Heart left ventricle (tissue), 16 donors: ENCODE measurements at regions not wholly inside any gene's neighbourhood (a gene's known extent, or its start where the extent isn't known, plus 50 kb on each side); places are given as distances from the start of the nearest gene placed in this dataset.
"Not testable (repeated sequence)": the region's sequence is repeated elsewhere in the genome, so short reads cannot be mapped to it uniquely, and the experiment has no call there.

Experiments used
- ATAC-seq, 4 donors: fragments of 200-7000 bp; cut with Tn5 transposase; one replicate each; pipeline ENCODE4 v1.9.1; 2020 to 2022; ENCODE audit warnings: moderate library complexity in 4 of 4, mild to moderate bottlenecking in 3 of 4, moderate number of reproducible peaks in 1 of 4
- DNase-seq, 5 donors: peaks; one replicate each; pipeline ENCODE4 v3.0.0-alpha.2; 2020
- H3K27ac ChIP-seq, 12 donors: fragments of 200-600 bp; sonication (generic) in 4 of 12; one replicate each; pipeline versions ENCODE4 v1.5.0 to v1.8.0; 2016 to 2022; ENCODE audit warnings: mild to moderate bottlenecking in 2 of 12
- H3K27me3 ChIP-seq, 9 donors: fragments of 200-600 bp; sonication (generic) in 2 of 9; one replicate each; pipeline versions ENCODE4 v1.5.1 to v1.8.0; 2016 to 2022; ENCODE audit warnings: mild to moderate bottlenecking in 3 of 9
- H3K36me3 ChIP-seq, 9 donors: fragments of 200-600 bp; sonication (generic) in 2 of 9; one replicate each; pipeline versions ENCODE4 v1.5.0 to v1.8.0; 2018 to 2022; ENCODE audit warnings: mild to moderate bottlenecking in 2 of 9
- H3K4me1 ChIP-seq, 12 donors: fragments of 200-600 bp; sonication (generic) in 4 of 12; one replicate each; pipeline versions ENCODE4 v1.5.0 to v1.8.0; 2016 to 2022; ENCODE audit warnings: mild to moderate bottlenecking in 3 of 12
- H3K4me3 ChIP-seq, 12 donors: fragments of 200-600 bp; sonication (generic) in 4 of 12; one replicate each; pipeline versions ENCODE4 v1.5.0 to v1.8.0; 2017 to 2022; ENCODE audit warnings: mild to moderate bottlenecking in 9 of 12, moderate library complexity in 4 of 12
- H3K9me3 ChIP-seq, 12 donors: fragments of 200-600 bp; sonication (generic) in 4 of 12; one replicate each; pipeline versions ENCODE4 v1.5.0 to v1.8.0; 2016 to 2022; ENCODE audit warnings: mild to moderate bottlenecking in 1 of 12
- CTCF ChIP-seq, 12 donors: fragments of 200-600 bp; sonication (generic) in 4 of 12; IDR thresholded peaks; one replicate each; pipeline versions ENCODE4 v1.5.0 to v1.8.0; 2018 to 2022; ENCODE audit warnings: antibody characterized with exemption in 12 of 12, mild to moderate bottlenecking in 5 of 12
- POLR2A ChIP-seq, 2 donors: fragments of 450-650 bp; IDR thresholded peaks; one replicate each; pipeline ENCODE4 v1.6.1; 2017; ENCODE audit warnings: antibody characterized with exemption in 2 of 2, mild to moderate bottlenecking in 2 of 2, moderate library complexity in 2 of 2
- WGBS, 4 donors: extraction: QIAGEN DNeasy Blood & Tissue Kit in 2 of 4; methylation state at CpG; one replicate each; pipeline versions ENCODE4 v1.1.5 to v1.1.7; 2013 to 2018; 5-methylcytosine and 5-hydroxymethylcytosine counted together
- intact Hi-C, 10 donors: fragments of 100-400 bp; cut with DNase I; formaldehyde crosslinking; loops; one replicate each; pipeline versions ENCODE4 v1.11.1 to v1.14.2; 2022
- donor health status: ischemic (EF 13 %, LVEDD 7.1; RV severe dilation, severe dysfunction).
- donor health status: healthy with polysubstance abuse.
- donor health status: DM: no; HTN: yes; CAD: no.
- donor health status: DM: no; HTN: no; CAD: no.
- donor health status: ischemic (EF 25% LVEDD 6.9; RV normal size, moderate dysfunction).
- donor health status: ischemic (EF 25% LVEDD 5.7; RV mildly dilated, moderate dysfunction).
- donor health status: healthy.
- donor health status: DM: yes; HTN: yes; CAD: no.
- donor health status: ischemic (EF 35%, LVEDD 5.7; RV mildly dilated, moderate dysfunction).
- donor health status: nonischemic (EF 11% LVEDD 7.7; RV severe dilation, severe dysfunction).
- donor health status: DM: yes; HTN: yes; CAD: no.
- donor health status: PGD.
- donor health status: ischemic (EF 29% LVEDD 5.4; RV normal size, mild dysfunction).
- donor health status: nonischemic (EF 23%, LVEDD 6.1; RV moderate dilation, normal function).

DNA sequence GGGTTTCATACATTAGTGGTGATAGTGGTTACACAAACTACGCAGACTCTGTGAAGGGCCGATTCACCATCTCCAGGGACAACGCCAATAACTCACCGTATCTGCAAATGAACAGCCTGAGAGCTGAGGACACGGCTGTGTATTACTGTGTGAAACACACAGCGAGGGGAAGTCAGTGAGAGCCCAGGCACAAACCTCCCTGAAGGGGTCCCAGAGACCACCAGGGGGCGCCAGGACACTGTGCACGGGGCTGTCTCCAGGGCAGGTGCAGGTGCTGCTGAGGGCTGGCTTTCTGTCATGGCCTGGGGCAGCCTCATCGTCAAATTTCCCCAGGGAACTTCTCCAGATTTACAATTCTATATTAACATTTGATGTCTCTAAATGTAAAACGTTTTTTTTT, 184.6 kb upstream of the TP53TG3C start:
- H3K36me3 ChIP-seq, ATAC-seq, H3K4me1 ChIP-seq, intact Hi-C loops, H3K4me3 ChIP-seq, H3K27me3 ChIP-seq, H3K27ac ChIP-seq, H3K9me3 ChIP-seq: not testable (repeated sequence)
- peak in 3 of 5 donors; percentile 27 to 66 (median 56) for DNase-seq
- WGBS, 4 donors = 28% methylated on average over 8 of the region's 10 CpGs; no CpG with 5 or more reads in 2 of the 4 donors
- TF ChIP-seq CTCF (IDR thresholded peaks at IDR 0.05) = peak in 9 of 12 donors; percentile 18 to 46 (median 31)

DNA sequence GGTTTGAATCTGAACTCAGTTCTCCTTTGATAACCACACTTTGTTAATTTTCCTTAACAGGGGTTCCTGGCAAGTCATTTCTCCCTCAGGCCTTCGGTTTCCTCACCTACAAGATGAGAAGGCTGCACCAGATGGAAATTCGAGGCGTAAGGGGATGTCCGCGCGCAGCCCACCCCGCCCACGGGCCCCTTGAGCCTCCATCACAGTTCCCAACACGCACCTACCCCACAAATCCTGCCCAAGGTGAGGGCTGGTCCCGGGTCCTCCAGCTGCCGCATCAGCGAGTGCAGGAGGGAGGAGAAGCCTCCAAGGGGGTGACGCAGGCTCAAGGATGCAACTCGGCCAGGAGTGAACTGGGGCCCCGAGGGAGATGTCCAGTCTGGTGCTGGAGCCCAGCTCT, 166.9 kb upstream of the TP53TG3C start:
- H3K9me3 ChIP-seq, intact Hi-C loops, ATAC-seq, H3K27me3 ChIP-seq, H3K4me1 ChIP-seq, H3K27ac ChIP-seq, H3K36me3 ChIP-seq, H3K4me3 ChIP-seq: not testable (repeated sequence)
- 53 to 67% (median 57%) methylated on average over 9 to 15 of the region's 15 CpGs for WGBS, 4 donors
- DNase-seq = peak in 1 of 5 donors; percentile 20

- H3K9me3 ChIP-seq, H3K27ac ChIP-seq, intact Hi-C loops, ATAC-seq, H3K27me3 ChIP-seq, H3K36me3 ChIP-seq, H3K4me3 ChIP-seq, H3K4me1 ChIP-seq: not testable (repeated sequence)
- DNase-seq = peak in 1 of 5 donors; percentile 14
- WGBS, 4 donors = 40 to 58% (median 54%) methylated on average over 36 to 43 of the region's 49 CpGs
Observed at GRCh38 chr16:33027941-33028340, 166.1 kb upstream of the TP53TG3C start.

- WGBS, 4 donors = 36 to 50% (median 42%) methylated on average over 63 to 65 of the region's 69 CpGs
- intact Hi-C loops, ATAC-seq: not testable (repeated sequence)
Observed at GRCh38 chr16:33028707-33029390, 165.2 kb upstream of the TP53TG3C start.

DNA sequence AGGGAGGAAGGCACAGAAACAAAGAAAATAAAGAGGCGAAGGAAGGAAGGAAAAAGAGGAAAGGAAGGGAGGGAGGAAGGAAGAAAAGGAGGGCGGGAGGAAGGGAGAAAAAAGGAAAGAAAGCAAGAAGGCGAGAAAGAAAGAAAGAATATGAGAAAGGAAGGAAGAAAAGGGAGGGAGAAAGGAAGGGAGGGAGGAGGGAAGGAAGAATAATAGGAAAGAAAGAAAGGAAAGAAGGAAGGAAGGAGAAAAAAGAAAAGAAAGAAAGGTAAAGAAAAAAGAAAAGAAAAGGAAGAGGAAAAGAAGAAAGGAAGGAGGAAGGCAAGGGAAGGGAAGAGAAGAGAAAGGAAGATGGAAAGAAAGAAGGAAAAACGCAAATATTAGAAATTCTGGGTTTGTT, 145.2 kb upstream of the TP53TG3C start:
- whole genome bisulfite sequencing, 4 donors = 23 to 51% (median 40%) methylated on average over 4 of the region's 4 CpGs
- H3K4me1 ChIP-seq, ATAC-seq, H3K27me3 ChIP-seq, H3K36me3 ChIP-seq, H3K9me3 ChIP-seq, intact Hi-C loops, DNase-seq, H3K4me3 ChIP-seq, H3K27ac ChIP-seq: not testable (repeated sequence)

More at GRCh38 chr16:33028707-33029390, 165.2 kb upstream of the TP53TG3C start:
- not testable (repeated sequence) for H3K4me1 ChIP-seq, H3K27me3 ChIP-seq, H3K27ac ChIP-seq, H3K9me3 ChIP-seq, H3K4me3 ChIP-seq, H3K36me3 ChIP-seq
- DNase-seq = peak in 1 of 5 donors; percentile 29

DNA sequence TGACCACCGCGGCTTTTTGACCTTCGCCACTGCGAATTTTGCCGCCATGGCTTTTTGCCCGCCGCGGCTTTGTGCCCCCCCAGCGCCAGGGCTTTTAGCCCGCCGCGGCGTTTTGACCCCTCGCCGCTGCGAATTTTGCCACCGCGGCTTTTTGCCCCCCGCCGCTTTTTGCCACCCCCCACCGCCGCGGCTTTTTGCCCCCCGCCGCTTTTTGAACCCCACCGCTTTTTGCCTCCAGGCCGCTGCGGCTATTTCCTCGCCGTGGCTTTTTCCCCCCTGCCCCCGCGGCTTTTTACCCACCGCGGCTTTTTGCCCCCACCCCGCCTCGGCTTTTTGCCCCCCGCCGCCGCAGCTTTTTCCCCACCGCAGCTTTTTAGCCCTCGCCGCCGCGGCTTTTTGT, 134.8 kb upstream of the TP53TG3C start:
- Histone ChIP-seq H3K4me1 (no peaks in the 10 kb centered on the region), H3K27me3 (peaks cover 0 to 6% (median 0%) of the 10 kb centered on the region in 9 donors), H3K27ac (no peak overlapping the region), H3K4me3 (no peak overlapping the region), H3K9me3 (peaks cover 0 to 9% (median 0%) of the 10 kb centered on the region in 12 donors), H3K36me3 (no peaks in the 10 kb centered on the region)
- 27 to 49% (median 37%) methylated on average over 41 to 44 of the region's 44 CpGs for WGBS, 4 donors
- no peak for DNase-seq
- no peak for ATAC-seq
- intact Hi-C loops = no loop called here
- TF ChIP-seq POLR2A (IDR thresholded peaks at IDR 0.05) = no peak
- TF ChIP-seq CTCF (IDR thresholded peaks at IDR 0.05) = no peak

- H3K36me3 ChIP-seq, H3K9me3 ChIP-seq, intact Hi-C loops, H3K27me3 ChIP-seq, H3K4me3 ChIP-seq, ATAC-seq, H3K4me1 ChIP-seq, H3K27ac ChIP-seq: not testable (repeated sequence)
- 38 to 51% (median 43%) methylated on average over 7 to 36 of the region's 48 CpGs for whole genome bisulfite sequencing, 4 donors
- DNase-seq = peak in 1 of 5 donors; percentile 9
Observed at GRCh38 chr16:33059654-33060421, 134.2 kb upstream of the TP53TG3C start.

DNA sequence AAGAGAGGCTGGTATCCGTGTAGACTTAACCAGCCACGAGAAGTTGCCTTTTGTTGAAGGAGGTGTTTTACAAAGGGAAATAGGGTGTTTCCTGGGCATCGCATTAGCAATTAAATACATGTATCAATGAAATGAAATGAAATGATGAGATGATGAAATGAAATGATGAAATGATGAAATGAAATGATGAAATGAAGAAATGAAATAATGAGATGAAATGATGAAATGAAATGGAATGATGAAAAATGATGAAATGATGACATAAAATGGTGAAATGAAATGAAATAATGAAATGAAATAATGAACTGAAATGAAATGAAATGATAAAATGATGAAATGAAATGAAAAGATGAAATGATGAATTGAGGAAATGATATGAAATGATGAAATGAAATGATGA, 131.3 kb upstream of the TP53TG3C start:
- DNase-seq, H3K4me3 ChIP-seq, intact Hi-C loops, H3K27ac ChIP-seq, H3K27me3 ChIP-seq, H3K4me1 ChIP-seq, ATAC-seq, H3K36me3 ChIP-seq, H3K9me3 ChIP-seq: not testable (repeated sequence)
- WGBS, 4 donors = 56 to 74% (median 65%) methylated on average over 3 of the region's 3 CpGs
